GM23338 (cell line): ENCODE measurements at regions not wholly inside any gene's neighbourhood (a gene's known extent, or its start where the extent isn't known, plus 50 kb on each side); places are given as distances from the start of the nearest gene placed in this dataset.

Experiments
- ATAC-seq: fragments of 200-7000 bp; cut with Tn5 transposase; 3 replicates; pipeline ENCODE4 v1.9.1; 2020
- DNase-seq: peaks from one replicate; pipeline ENCODE4 v3.0.0-alpha.2; 2015; ENCODE audit warnings: low spot score
- H2AFZ ChIP-seq: fragments of 200-600 bp; sonication (generic); 2 replicates; pipeline ENCODE4 v1.8.0; 2016; ENCODE audit warnings: antibody characterized with exemption, mild to moderate bottlenecking, moderate library complexity
- H3F3A ChIP-seq: fragments of 200-600 bp; sonication (generic); replicated peaks from 2 replicates; pipeline ENCODE4 v1.8.0; 2017; ENCODE audit warnings: antibody characterized with exemption, mixed run types, low read depth
- H3K27ac ChIP-seq: fragments of 200-600 bp; sonication (generic); 2 replicates; pipeline ENCODE4 v1.6.1; 2016; ENCODE audit warnings: low read depth
- H3K27me3 ChIP-seq: fragments of 200-600 bp; sonication (generic); 2 replicates; pipeline ENCODE4 v1.8.0; 2016; ENCODE audit warnings: mild to moderate bottlenecking, mixed run types, moderate library complexity; ENCODE audit not compliant: insufficient read depth
- H3K36me3 ChIP-seq: fragments of 200-600 bp; sonication (generic); 2 replicates; pipeline ENCODE4 v1.8.0; 2016; ENCODE audit warnings: mild to moderate bottlenecking; ENCODE audit not compliant: insufficient read depth
- H3K4me1 ChIP-seq: fragments of 200-600 bp; sonication (generic); 2 replicates; pipeline ENCODE4 v1.8.0; 2016; ENCODE audit warnings: mild to moderate bottlenecking, moderate library complexity; ENCODE audit not compliant: insufficient read depth
- H3K4me2 ChIP-seq: fragments of 200-600 bp; sonication (generic); 2 replicates; pipeline ENCODE4 v1.7.1; 2017; ENCODE audit warnings: mixed run types
- H3K4me3 ChIP-seq: fragments of 200-600 bp; sonication (generic); 2 replicates; pipeline ENCODE4 v1.6.1; 2016; ENCODE audit warnings: mixed run types
- H3K79me2 ChIP-seq: fragments of 200-600 bp; sonication (generic); replicated peaks from 2 replicates; pipeline ENCODE4 v1.8.0; 2017; ENCODE audit warnings: mild to moderate bottlenecking; ENCODE audit not compliant: insufficient read depth
- H3K9me2 ChIP-seq: fragments of 200-600 bp; sonication (generic); 2 replicates; pipeline ENCODE4 v1.8.0; 2017; ENCODE audit not compliant: insufficient read depth
- H4K20me1 ChIP-seq: fragments of 200-600 bp; sonication (generic); replicated peaks from 2 replicates; pipeline ENCODE4 v1.8.0; 2017; ENCODE audit warnings: mild to moderate bottlenecking; ENCODE audit not compliant: insufficient read depth
- H3K27ac Mint-ChIP-seq: 2 replicates; pipeline ENCODE4 v1.8.0; 2020; ENCODE audit warnings: inconsistent platforms, mild to moderate bottlenecking, moderate library complexity, mixed read lengths
- H3K27me3 Mint-ChIP-seq: 3 replicates; pipeline ENCODE4 v1.8.0; 2022; ENCODE audit warnings: low read depth, mild to moderate bottlenecking, moderate library complexity, mixed read lengths, inconsistent platforms; ENCODE audit not compliant: insufficient read depth, poor library complexity
- H3K36me3 Mint-ChIP-seq: 3 replicates; pipeline ENCODE4 v1.8.0; 2021; ENCODE audit warnings: low read depth, mild to moderate bottlenecking, inconsistent platforms, moderate library complexity, mixed read lengths
- H3K4me1 Mint-ChIP-seq: 3 replicates; pipeline ENCODE4 v1.8.0; 2020; ENCODE audit warnings: mild to moderate bottlenecking, inconsistent platforms, mixed read lengths
- H3K4me3 Mint-ChIP-seq: 3 replicates; pipeline ENCODE4 v1.8.0; 2021; ENCODE audit warnings: moderate library complexity, mild to moderate bottlenecking, inconsistent platforms, mixed read lengths
- H3K9me3 Mint-ChIP-seq: 3 replicates; pipeline ENCODE4 v1.8.0; 2020; ENCODE audit warnings: moderate library complexity, mild to moderate bottlenecking, inconsistent platforms, mixed read lengths
- CREB1 ChIP-seq: fragments of 250-450 bp; sonication (Bioruptor Pico); IDR thresholded peaks from 2 replicates; pipeline ENCODE4 v1.5.0; 2020; ENCODE audit warnings: low read depth, mild to moderate bottlenecking, moderate library complexity
- EZH2 ChIP-seq: fragments of 200-600 bp; sonication (generic); IDR thresholded peaks from one replicate; pipeline ENCODE4 v1.8.0; 2017; ENCODE audit warnings: antibody characterized with exemption, mild to moderate bottlenecking, low read depth; ENCODE audit not compliant: unreplicated experiment
- EZH2phosphoT487 ChIP-seq: fragments of 200-600 bp; sonication (generic); IDR thresholded peaks from one replicate; pipeline ENCODE4 v1.8.1; 2018; ENCODE audit warnings: antibody characterized with exemption; ENCODE audit not compliant: unreplicated experiment
- JUNB ChIP-seq: IDR thresholded peaks from one replicate; pipeline ENCODE4 v1.6.1; 2016; ENCODE audit warnings: antibody characterized with exemption; ENCODE audit not compliant: unreplicated experiment
- NANOG ChIP-seq: IDR thresholded peaks from 2 replicates; pipeline ENCODE4 v1.6.1; 2016; ENCODE audit warnings: antibody characterized with exemption, borderline replicate concordance
- POLR2AphosphoS5 ChIP-seq: IDR thresholded peaks from 2 replicates; pipeline ENCODE4 v1.6.1; 2016; ENCODE audit warnings: antibody characterized with exemption, low read depth
- STAT1 ChIP-seq: IDR thresholded peaks from one replicate; pipeline ENCODE4 v1.6.1; 2016; ENCODE audit warnings: antibody characterized with exemption; ENCODE audit not compliant: unreplicated experiment
- ZNF114 ChIP-seq: fragments of 250-450 bp; sonication (Bioruptor Pico); IDR thresholded peaks from 2 replicates; pipeline ENCODE4 v1.5.0; 2020; ENCODE audit warnings: mild to moderate bottlenecking, moderate library complexity
- ZNF331 ChIP-seq: fragments of 250-450 bp; sonication (Bioruptor Pico); IDR thresholded peaks from 2 replicates; pipeline ENCODE4 v1.5.0; 2020; ENCODE audit warnings: low read depth, mild to moderate bottlenecking, moderate library complexity
- TF ChIP-seq, protein P1 (sequence below): IDR thresholded peaks from one replicate; pipeline ENCODE4 v1.6.1; 2018; ENCODE audit warnings: antibody characterized with exemption; ENCODE audit not compliant: unreplicated experiment
- TF ChIP-seq, protein P2 (sequence below), 2 experiments: fragments of 200-600 bp in 1 of 2; sonication (generic) in 1 of 2; conservative IDR thresholded peaks; 2 replicates each; pipeline versions ENCODE4 v1.5.1 to v1.6.1; 2016 to 2017; ENCODE audit warnings: antibody characterized with exemption in 2 of 2, low read depth in 2 of 2, mild to moderate bottlenecking in 2 of 2, moderate library complexity in 1 of 2
- TF ChIP-seq, protein P3 (sequence below): IDR thresholded peaks from 2 replicates; pipeline ENCODE4 v1.6.1; 2016; ENCODE audit warnings: antibody characterized with exemption
- TF ChIP-seq, protein P4 (sequence below): fragments of 250-450 bp; sonication (Bioruptor Pico); IDR thresholded peaks from 2 replicates; pipeline ENCODE4 v1.5.0; 2020; ENCODE audit warnings: mild to moderate bottlenecking, moderate library complexity

DNA sequence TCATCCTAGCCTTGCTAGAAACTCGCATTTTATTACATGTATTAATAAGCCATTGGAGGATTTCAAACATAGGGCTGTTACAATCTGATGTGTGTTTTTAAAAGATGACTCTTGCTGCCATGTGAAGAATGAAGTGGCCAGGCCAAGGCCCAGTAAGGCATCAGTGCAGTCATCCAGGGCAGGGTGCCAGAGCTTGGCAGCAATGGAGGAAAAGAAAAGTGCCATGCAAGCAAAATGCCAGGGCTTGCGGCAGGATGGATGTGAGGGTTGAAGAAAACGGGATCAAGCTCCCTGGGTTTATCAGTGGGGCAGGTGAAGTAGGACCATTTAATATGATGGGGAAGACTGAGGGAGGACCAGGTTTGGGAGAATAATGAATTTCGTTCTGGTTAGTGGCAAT, 183.6 kb downstream of the MINAR1 start:
- no peak for TF ChIP-seq NANOG
- TF ChIP-seq, protein P1, sequence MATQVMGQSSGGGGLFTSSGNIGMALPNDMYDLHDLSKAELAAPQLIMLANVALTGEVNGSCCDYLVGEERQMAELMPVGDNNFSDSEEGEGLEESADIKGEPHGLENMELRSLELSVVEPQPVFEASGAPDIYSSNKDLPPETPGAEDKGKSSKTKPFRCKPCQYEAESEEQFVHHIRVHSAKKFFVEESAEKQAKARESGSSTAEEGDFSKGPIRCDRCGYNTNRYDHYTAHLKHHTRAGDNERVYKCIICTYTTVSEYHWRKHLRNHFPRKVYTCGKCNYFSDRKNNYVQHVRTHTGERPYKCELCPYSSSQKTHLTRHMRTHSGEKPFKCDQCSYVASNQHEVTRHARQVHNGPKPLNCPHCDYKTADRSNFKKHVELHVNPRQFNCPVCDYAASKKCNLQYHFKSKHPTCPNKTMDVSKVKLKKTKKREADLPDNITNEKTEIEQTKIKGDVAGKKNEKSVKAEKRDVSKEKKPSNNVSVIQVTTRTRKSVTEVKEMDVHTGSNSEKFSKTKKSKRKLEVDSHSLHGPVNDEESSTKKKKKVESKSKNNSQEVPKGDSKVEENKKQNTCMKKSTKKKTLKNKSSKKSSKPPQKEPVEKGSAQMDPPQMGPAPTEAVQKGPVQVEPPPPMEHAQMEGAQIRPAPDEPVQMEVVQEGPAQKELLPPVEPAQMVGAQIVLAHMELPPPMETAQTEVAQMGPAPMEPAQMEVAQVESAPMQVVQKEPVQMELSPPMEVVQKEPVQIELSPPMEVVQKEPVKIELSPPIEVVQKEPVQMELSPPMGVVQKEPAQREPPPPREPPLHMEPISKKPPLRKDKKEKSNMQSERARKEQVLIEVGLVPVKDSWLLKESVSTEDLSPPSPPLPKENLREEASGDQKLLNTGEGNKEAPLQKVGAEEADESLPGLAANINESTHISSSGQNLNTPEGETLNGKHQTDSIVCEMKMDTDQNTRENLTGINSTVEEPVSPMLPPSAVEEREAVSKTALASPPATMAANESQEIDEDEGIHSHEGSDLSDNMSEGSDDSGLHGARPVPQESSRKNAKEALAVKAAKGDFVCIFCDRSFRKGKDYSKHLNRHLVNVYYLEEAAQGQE, result no peak
- TF ChIP-seq EZH2, result no peak
- no peak for TF ChIP-seq POLR2AphosphoS5
- TF ChIP-seq EZH2phosphoT487, result no peak
- TF ChIP-seq ZNF331 (CRISPR knock-in tag), result no peak
- TF ChIP-seq, protein P2, sequence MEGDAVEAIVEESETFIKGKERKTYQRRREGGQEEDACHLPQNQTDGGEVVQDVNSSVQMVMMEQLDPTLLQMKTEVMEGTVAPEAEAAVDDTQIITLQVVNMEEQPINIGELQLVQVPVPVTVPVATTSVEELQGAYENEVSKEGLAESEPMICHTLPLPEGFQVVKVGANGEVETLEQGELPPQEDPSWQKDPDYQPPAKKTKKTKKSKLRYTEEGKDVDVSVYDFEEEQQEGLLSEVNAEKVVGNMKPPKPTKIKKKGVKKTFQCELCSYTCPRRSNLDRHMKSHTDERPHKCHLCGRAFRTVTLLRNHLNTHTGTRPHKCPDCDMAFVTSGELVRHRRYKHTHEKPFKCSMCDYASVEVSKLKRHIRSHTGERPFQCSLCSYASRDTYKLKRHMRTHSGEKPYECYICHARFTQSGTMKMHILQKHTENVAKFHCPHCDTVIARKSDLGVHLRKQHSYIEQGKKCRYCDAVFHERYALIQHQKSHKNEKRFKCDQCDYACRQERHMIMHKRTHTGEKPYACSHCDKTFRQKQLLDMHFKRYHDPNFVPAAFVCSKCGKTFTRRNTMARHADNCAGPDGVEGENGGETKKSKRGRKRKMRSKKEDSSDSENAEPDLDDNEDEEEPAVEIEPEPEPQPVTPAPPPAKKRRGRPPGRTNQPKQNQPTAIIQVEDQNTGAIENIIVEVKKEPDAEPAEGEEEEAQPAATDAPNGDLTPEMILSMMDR (conservative IDR thresholded peaks at IDR 0.05; ENCODE audit: low read depth in 2 of 2), result no peak
- no peak for TF ChIP-seq JUNB
- TF ChIP-seq, protein P3, sequence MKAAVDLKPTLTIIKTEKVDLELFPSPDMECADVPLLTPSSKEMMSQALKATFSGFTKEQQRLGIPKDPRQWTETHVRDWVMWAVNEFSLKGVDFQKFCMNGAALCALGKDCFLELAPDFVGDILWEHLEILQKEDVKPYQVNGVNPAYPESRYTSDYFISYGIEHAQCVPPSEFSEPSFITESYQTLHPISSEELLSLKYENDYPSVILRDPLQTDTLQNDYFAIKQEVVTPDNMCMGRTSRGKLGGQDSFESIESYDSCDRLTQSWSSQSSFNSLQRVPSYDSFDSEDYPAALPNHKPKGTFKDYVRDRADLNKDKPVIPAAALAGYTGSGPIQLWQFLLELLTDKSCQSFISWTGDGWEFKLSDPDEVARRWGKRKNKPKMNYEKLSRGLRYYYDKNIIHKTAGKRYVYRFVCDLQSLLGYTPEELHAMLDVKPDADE, result no peak
- TF ChIP-seq CREB1 (CRISPR knock-in tag), result no peak
- TF ChIP-seq, protein P4, sequence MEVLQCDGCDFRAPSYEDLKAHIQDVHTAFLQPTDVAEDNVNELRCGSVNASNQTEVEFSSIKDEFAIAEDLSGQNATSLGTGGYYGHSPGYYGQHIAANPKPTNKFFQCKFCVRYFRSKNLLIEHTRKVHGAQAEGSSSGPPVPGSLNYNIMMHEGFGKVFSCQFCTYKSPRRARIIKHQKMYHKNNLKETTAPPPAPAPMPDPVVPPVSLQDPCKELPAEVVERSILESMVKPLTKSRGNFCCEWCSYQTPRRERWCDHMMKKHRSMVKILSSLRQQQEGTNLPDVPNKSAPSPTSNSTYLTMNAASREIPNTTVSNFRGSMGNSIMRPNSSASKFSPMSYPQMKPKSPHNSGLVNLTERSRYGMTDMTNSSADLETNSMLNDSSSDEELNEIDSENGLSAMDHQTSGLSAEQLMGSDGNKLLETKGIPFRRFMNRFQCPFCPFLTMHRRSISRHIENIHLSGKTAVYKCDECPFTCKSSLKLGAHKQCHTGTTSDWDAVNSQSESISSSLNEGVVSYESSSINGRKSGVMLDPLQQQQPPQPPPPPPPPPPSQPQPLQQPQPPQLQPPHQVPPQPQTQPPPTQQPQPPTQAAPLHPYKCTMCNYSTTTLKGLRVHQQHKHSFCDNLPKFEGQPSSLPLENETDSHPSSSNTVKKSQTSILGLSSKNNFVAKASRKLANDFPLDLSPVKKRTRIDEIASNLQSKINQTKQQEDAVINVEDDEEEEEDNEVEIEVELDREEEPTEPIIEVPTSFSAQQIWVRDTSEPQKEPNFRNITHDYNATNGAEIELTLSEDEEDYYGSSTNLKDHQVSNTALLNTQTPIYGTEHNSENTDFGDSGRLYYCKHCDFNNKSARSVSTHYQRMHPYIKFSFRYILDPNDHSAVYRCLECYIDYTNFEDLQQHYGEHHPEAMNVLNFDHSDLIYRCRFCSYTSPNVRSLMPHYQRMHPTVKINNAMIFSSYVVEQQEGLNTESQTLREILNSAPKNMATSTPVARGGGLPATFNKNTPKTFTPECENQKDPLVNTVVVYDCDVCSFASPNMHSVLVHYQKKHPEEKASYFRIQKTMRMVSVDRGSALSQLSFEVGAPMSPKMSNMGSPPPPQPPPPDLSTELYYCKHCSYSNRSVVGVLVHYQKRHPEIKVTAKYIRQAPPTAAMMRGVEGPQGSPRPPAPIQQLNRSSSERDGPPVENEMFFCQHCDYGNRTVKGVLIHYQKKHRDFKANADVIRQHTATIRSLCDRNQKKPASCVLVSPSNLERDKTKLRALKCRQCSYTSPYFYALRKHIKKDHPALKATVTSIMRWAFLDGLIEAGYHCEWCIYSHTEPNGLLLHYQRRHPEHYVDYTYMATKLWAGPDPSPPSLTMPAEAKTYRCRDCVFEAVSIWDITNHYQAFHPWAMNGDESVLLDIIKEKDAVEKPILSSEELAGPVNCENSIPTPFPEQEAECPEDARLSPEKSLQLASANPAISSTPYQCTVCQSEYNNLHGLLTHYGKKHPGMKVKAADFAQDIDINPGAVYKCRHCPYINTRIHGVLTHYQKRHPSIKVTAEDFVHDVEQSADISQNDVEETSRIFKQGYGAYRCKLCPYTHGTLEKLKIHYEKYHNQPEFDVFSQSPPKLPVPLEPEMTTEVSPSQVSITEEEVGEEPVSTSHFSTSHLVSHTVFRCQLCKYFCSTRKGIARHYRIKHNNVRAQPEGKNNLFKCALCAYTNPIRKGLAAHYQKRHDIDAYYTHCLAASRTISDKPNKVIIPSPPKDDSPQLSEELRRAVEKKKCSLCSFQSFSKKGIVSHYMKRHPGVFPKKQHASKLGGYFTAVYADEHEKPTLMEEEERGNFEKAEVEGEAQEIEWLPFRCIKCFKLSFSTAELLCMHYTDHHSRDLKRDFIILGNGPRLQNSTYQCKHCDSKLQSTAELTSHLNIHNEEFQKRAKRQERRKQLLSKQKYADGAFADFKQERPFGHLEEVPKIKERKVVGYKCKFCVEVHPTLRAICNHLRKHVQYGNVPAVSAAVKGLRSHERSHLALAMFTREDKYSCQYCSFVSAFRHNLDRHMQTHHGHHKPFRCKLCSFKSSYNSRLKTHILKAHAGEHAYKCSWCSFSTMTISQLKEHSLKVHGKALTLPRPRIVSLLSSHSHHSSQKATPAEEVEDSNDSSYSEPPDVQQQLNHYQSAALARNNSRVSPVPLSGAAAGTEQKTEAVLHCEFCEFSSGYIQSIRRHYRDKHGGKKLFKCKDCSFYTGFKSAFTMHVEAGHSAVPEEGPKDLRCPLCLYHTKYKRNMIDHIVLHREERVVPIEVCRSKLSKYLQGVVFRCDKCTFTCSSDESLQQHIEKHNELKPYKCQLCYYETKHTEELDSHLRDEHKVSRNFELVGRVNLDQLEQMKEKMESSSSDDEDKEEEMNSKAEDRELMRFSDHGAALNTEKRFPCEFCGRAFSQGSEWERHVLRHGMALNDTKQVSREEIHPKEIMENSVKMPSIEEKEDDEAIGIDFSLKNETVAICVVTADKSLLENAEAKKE (CRISPR knock-in tag), result no peak
- no peak for TF ChIP-seq STAT1
- TF ChIP-seq ZNF114 (CRISPR knock-in tag), result no peak
- no peak overlapping the region for H3K27ac Mint-ChIP-seq
- Histone ChIP-seq H3K36me3 (no peaks in the 10 kb centered on the region), H3K27ac (no peak overlapping the region), H2AFZ (no peak overlapping the region), H3K27me3 (no peaks in the 10 kb centered on the region), H3F3A (no peaks in the 10 kb centered on the region), H3K4me1 (no peaks in the 10 kb centered on the region), H3K4me3 (no peak overlapping the region), H3K79me2 (no peaks in the 10 kb centered on the region), H3K4me2 (no peak overlapping the region), H4K20me1 (no peaks in the 10 kb centered on the region), H3K9me2 (no peaks in the 10 kb centered on the region)
- DNase-seq, result no peak
- H3K4me3 Mint-ChIP-seq, result no peak overlapping the region
- no peaks in the 10 kb centered on the region for H3K36me3 Mint-ChIP-seq
- no peaks in the 10 kb centered on the region for H3K9me3 Mint-ChIP-seq
- no peaks in the 10 kb centered on the region for H3K4me1 Mint-ChIP-seq
- no peaks in the 10 kb centered on the region for H3K27me3 Mint-ChIP-seq
- ATAC-seq, result no peak
